CD4-positive, alpha-beta T cell treated with Interleukin-17A for 4 hours (primary cell): ENCODE measurements at regions not wholly inside any gene's neighbourhood (a gene's known extent, or its start where the extent isn't known, plus 50 kb on each side); places are given as distances from the start of the nearest gene placed in this dataset.
"Not testable (repeated sequence)": the region's sequence is repeated elsewhere in the genome, so short reads cannot be mapped to it uniquely, and the experiment has no call there.

Experiments used
- DNase-seq: peaks from one replicate; pipeline ENCODE4 v3.0.0-alpha.2; 2020; ENCODE audit warnings: mixed read lengths

- peak; percentile 79 for DNase-seq
Observed at GRCh38 chr10:28393956-28394568, 91.2 kb upstream of the MPP7 start.

GRCh38 chr10:28396331-28396730 is 93.5 kb upstream of the MPP7 start:
- no peak for DNase-seq

- no peak for DNase-seq
Observed at GRCh38 chr10:28397229-28397628, 94.4 kb upstream of the MPP7 start.

DNA sequence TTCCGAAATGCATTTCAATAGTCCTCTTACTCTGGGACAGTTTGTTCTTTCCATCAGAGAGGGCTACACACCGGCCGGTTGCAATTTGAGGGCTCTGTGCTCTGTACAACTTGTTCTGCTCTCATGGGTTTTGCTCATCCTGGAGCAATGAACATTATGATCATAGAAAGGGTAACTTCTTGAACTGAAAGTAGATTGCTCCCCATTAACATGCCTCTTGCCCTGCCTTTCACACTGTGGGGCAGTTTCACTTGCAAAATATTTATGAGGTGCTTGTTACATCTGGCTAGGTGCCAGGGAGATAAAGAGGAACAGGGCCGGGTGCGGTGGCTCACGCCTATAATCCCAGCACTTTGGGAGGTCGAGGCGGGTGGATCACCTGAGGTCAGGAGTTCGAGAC is 97.3 kb upstream of the MPP7 start:
- no peak for DNase-seq

DNA sequence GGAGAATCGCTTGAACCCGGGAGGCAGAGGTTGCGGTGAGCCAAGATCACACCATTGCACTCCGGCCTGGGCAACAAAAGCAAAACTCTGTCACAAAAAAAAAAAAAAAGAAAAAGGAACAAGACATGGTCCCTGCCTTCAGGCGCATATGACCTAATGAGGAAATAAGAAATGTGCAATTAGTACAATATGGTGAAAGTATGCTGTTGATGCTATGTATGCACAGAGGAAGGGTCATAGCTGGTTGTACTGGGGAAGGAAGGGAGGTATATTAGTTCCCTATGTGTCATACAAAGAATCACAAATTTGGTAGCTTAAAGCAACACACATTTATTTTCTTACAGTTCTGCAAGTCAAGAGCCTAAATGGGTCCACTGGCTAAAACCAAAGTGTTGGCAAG is 97.8 kb upstream of the MPP7 start:
- no peak for DNase-seq

- not testable (repeated sequence) for DNase-seq
Observed at GRCh38 chr10:28402611-28403073, 99.8 kb upstream of the MPP7 start.

DNA sequence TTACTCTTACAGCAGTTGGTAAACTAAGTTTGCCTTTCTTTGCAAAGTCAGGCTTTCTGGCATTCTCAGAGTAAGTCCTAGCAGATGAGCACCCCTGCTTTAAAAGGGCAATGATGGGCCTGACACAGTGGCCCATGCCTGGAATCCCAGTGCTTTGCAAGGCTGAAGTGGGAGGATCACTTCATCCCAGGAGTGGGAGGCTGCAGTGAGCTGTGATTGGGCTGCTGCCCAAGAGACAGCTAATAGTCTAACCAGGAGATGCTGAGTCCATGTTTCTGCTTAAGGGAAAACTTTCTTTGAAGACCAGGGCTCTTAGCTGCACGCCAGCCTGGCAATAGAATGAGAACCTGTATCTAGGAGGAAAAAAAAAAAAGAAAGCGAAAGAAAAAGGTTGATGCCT is 100.2 kb upstream of the MPP7 start:
- DNase-seq, result no peak

- DNase-seq, result no peak
Observed at GRCh38 chr10:28408237-28408777, 105.4 kb upstream of the MPP7 start.

- no peak for DNase-seq
Observed at GRCh38 chr10:28410420-28411135, 107.7 kb upstream of the MPP7 start.

DNA sequence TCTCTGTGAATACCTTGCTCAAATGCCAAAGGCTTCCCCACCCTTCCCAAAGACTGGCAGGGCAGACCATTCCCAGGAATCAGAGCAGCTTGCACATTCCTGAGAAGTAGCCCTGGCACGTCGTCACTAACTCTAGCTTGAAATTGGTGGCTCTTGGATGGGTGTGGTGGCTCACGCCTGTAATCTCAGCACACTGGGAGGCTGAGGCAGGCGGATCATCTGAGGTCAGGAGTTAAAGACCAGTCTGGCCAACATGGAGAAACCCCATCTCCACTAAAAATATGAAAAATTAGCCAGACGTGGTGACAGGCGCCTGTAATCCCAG is 108.2 kb upstream of the MPP7 start:
- no peak for DNase-seq

DNA sequence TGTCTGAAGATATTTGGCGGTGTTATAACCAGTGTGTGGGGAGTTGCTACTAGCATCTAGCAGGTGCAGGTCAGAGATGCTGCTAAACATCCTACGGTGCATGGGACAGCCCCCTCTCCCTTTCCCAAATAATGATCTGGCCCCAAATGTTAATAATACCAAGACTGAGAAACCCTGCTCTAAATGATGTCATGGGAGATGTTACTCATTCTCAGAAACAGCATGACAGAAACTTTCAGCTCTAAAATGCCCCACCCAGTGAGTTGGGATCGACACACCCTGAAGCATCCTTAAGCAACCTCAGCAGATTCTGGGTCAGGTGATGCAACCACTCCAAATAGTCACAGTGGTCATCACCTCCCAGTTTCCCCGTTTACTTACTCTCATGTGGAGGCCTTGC is 108.8 kb upstream of the MPP7 start:
- no peak for DNase-seq

GRCh38 chr10:28418069-28418468 is 114.8 kb upstream of the WAC start:
- DNase-seq, result no peak

DNA sequence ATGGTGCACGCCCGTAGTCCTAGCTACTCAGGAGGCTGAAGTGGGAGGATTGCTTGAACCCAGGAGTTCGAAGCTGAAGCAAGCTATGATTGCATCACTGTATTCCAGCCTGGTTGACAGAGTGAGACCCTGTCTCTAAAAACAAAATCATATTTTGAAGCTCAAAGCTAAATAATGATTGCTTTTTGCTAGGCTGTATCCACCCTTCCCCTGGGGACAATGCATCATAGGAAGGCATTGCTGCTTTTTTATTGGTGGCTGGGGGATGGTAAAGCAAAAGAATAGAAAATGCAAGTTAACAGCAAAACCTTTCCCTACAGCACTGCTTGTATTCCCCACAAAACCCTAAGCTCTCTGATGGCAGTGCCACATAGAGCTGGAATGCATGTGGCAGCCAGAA is 107.5 kb upstream of the WAC start:
- DNase-seq, result no peak

DNA sequence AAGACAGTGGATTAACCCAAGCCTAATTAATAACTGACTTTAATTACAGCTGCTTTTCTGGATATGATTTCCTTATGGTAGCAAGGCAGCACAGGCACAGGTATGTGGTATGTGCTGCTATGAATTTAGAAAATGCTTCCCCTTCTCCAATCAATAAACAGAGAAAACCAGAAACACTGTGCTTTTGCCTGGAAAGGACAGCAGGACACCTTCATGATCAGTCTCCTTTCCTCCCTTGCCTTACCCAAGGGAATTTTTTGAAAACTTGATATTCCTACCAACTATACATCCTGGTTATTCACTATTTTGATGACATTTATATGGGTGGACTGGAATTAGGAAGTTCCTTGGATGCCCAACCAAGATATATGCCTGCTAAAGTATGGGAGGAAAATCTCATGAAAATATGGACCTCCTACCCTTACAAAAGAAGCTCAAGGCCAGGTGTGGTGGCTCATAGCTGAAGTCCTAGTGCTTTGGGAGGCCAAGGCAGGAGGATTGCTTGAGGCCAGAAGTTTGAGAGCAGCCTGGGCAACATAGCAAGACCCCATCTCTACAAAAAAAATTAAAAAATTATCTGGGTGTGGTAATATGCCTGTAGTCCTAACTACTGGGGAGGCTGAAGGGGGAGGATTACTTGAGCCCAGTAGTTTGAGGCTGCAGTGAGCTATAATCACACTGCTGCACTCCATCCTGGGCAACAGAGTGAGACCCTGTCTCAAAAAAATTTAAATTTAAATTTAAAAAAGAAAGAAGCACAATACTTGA is 106.3 kb upstream of the WAC start:
- DNase-seq, result no peak

DNA sequence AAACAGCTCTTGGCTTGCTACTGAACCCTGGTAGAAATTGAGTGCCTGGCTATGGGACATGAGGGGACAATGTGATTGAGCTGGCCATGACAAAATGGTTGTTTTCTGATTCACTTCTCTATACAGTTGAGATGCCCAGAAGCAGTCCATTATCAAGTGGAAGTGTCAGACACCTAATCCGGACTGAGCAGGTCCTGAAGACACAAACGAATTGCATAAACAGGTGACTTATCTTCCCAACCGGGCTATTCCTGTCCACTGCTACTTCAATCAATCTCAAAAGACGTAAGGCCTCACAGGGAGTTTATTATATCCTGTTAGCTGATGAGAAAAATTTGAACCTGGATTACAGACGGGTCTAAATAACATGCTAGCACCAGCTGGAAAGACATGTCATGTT is 105.5 kb upstream of the WAC start:
- DNase-seq, result no peak

DNA sequence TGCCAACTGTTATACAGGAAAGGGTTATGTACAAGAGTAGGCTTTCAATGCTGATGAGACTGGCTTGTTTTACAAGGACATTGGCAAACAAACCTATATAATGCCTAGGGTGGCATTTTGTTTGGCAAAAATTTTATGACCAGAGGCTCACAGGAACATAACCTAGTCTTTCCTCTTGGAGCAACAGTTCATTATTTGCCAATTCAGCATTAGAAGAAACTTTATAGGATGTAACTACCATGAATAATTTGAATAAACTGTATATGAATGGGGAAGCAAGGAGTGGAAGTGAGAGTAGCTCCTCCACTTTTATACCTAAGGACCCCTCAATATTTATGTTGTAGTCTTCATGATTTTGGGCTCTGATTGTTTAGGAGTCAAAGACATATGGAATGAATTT is 103.9 kb upstream of the WAC start:
- no peak for DNase-seq

DNA sequence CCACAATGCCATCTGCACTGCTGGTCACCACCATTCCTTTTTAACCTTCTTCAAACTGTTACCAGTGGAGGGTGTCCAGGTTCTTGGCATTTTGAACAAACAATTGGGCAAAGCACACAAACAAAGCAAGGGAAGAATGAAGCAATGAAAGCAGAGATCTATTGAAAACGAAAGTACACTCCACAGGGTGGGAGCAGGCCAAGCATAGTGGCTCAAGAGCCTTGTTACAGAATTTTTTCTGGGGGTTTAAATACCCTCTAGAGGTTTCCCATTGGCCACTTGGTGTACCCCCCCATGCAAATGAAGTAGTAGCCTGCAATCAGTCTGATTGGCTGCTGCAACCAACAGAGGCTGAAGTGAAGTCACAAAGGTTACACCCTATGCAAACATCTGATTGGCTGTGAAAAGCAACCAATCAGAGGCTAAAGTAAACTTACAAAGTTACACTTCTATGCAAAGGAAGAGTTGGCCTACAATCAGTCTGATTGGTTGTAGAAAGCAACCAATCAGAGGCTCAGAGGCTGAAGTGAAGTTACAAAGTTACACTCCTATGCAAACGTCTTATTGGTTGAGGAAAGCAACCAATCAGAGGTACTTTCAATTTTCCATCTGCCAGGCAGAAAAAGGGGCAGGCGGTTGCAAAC is 103.2 kb upstream of the WAC start:
- no peak for DNase-seq

DNA sequence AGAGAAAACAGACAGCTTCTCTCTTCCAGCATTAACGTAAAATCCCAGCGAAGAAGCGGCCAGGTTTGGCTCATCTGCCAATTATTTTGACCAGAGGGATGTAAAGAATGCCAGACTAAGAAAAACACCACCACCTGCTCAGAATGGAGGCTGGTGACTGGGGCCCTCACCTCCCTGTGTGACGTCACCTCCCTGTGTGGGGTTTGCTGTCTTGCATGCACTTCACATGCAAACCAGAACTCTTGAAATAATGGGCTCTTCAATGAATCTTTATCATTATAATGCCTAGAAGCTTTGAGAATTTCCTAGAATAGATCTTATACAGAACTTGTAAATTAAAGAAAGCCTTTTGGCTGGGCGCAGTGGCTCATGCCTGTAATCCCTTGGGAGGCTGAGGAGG is 101.8 kb upstream of the WAC start:
- no peak for DNase-seq

GRCh38 chr10:28432210-28432676 is 100.7 kb upstream of the WAC start:
- peak; percentile 32 for DNase-seq

- DNase-seq, result no peak
Observed at GRCh38 chr10:28434063-28434462, 98.9 kb upstream of the WAC start.

GRCh38 chr10:28442403-28442802 is 90.5 kb upstream of the WAC start:
- DNase-seq, result no peak

DNA sequence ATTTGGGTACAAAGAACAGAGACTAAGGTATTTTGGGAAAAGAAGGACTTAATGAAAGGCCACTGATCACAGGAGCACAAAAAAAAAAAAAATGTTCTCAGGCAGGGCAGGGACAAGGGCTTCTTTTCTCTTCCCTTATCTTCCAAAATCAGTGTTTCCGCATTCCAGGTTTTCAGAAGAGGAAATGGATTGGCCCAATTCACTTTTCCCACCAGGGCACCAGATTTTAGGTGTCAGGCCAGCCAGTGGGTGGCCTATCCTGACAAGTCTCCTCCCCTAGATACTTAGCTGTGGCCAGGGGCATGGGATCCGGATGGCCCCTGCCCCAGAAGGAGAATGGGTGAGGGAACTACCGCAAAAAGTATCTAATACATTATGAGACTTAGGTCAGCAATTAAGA is 88.9 kb upstream of the WAC start:
- no peak for DNase-seq

GRCh38 chr10:28445516-28445915 is 87.4 kb upstream of the WAC start:
- DNase-seq, result no peak
